ENCODE measurements at regions not wholly inside any gene's neighbourhood (a gene's known extent, or its start where the extent isn't known, plus 50 kb on each side); places are given as distances from the start of the nearest gene placed in this dataset.

DNA sequence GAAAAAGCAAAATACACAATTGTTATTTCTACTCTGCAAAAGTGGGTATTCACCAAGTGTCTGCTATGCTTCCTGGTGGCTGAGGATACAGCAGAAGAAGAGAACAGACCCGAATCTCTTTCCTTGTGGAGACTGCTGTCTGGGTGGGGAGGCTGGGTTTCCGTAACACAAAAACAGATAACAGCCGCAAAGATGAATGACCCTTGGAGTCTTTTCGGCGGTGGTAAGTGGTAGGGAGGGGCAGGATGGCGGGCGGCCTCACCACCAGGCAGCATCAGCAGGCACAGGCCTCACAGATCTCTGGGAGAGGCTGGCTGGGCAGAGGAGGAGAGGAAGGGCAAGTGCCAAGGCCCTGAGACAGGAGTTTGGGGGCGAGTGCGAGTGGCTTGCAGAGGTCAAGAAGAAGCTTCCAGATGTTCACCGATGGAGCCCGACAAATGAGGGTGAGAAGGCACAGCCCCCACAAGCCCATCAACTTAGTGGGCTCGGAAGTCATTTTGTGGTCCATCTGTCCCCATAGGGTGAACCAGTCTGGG is 164.2 kb downstream of the RHOU start:
- no peak for DNase-seq

DNA sequence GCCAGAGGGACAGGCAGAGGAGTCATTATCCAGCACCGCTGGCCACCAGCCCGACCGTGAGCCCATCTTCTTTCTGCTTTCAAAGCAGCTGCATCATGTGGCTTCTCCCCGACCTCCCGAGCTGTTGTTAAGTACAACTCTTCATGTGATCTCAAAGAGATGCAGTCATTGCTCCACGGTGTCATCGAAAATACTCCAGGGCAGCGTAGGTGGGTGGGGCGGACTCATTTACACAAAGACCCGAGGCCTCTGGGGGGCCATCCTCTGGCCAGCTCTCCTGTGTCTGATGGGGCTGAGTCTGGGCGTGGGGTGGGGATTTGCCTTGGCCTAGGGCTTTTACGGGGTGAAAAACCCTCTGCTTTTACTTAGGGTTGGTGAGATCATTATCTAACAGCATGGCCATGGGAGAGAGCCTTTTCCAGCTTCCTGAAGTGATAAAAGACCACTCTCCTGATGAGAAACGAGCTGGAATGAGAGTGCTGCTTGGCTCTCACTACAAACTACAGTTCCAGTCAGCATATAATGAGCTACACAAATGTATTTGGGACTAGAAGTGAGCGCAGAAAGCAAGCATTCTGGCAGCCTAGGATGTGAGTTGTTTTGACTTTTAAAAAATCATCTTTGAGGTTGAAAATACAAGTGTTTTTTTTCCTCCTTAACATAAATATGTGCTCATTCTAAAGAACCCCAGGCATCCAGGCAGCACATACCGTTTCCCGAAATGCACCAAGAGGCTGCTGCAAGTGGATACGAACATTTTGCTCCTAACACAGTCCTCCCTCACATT is 165.0 kb downstream of the RHOU start:
- no peak for DNase-seq

- no peak for DNase-seq
These were observed 165.7 kb downstream of the RHOU start for GRCh38 chr1:228900886-228901392.

DNA sequence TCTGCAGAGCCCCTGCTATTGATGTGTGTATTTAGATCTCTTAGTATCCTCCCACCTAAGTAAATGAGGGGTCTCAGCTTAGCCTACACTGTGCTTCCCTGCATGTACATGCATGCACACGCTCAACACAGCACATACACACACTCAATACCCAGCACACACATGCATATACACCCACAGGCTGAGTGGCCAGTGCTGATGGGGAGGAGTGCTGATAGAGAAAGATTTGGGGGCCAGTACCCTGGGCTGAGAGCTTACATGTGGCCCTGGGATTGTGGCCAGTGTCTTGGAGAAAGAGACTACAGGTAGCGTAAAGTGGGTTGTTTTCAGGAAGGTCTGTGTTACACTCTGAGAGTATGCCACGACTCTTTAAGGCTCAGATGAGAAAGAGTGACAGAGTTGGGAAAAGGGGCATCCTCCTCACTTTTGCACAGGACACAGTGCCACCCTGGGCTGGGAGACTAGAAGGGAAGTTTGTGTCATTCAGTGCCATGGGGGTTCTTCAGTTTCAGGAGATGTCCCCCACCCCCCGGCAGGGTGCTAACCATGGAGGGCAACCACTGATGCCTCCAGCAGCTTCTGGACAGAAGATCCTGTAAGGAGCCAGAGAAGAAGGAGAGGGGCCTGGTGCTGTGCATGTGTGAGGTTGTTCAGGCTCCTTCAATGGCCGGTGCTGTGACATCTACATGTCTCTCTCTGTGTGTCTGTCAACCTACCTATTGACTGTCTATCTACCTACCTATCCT is 166.8 kb downstream of the RHOU start:
- DNase-seq = no peak

GRCh38 chr1:228902781-228903433 is 167.6 kb downstream of the RHOU start:
- DNase-seq = no peak

DNA sequence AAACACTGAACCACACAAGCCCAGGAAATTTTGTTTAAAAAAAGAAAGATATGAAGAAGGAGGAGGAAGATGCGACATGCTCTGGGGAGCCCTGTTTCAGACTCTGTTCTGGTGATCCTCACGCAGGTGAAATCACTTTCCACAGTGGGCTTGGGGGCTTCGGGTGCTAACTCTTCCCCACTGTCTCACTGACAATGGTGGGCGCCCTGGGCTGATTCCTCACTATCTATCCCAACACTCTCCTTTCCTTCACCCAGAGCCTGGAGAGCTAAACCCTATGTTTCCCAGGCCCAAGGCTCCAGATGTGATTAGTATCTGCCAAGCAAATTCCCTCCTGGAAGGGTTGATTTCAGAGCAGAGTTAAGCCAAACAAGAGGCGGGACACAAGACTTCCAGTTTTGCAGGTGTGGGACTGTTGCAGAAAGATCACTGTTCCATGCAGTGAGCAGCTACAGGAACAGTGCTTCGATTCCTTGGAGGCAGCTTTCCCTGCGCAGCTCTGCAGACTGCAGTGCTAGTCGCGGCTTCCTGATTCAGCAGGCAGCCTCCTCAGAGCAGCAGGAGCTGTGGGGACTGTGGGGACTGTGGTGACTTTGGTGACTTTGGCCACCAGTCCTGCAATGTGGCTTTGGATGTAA is 168.3 kb downstream of the RHOU start:
- DNase-seq = no peak

GRCh38 chr1:228904222-228904621 is 168.9 kb downstream of the RHOU start:
- no peak for DNase-seq

- no peak for DNase-seq
These were observed 170.4 kb downstream of the RHOU start for GRCh38 chr1:228905701-228906101.

GRCh38 chr1:228906223-228906860 is 171.1 kb downstream of the RHOU start:
- no peak for DNase-seq

GRCh38 chr1:228911225-228912210 is 176.2 kb downstream of the RHOU start:
- DNase-seq = no peak

DNA sequence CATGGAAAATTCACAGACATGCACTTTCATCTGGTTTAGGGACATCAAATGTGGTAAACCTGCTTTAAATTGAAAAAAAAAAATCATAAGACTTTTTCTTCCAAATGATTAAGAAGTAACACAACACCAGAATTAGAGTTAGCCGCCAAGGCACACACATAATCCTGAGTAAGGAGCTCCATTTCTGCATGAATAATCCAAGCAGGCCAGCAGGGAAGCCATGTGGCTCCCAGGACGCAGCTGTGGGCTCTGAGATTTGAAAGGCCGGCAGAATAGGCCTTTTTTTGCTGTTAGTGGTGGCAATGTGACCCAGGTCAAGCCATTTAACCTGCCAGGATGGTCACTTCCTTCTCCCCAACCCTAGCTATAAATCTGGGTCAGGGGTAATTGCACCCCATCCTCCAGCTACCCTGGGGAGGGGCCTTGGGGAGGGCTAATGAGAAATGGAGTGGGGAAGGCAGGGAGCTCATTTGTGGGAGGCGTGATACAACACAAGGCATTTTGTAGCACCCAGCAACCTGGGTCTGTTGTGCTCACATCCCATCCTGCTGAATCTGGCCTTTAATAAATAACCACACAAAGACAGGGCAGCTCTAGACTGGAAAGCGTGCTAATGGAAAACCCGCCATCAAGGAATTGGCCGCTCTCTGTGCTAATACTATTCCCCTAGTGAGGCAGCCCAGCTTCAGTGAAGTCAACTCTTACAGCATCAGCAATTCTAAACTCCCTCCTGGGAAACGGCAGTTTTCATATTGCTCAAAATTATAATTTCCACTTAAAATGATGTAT is 178.5 kb downstream of the RHOU start:
- DNase-seq = no peak

DNA sequence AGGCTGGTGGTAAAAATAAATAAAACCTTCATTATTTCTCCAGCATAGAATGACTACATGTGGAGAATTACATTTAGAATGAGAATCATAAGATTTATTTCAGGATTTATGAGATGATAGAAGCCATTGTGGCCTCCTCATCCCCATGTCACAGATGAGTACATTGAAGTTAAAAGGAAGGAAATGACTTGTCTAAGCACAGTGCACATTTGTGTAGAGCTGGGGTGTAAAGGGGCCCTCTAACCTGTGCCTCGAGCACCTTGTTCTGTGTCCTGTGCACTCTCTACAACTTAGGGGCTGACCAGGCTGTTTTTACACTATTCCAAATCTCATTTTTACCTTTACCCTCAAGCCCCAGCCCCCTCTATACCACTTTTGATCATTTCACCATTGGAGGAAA is 179.4 kb downstream of the RHOU start:
- DNase-seq = no peak

DNA sequence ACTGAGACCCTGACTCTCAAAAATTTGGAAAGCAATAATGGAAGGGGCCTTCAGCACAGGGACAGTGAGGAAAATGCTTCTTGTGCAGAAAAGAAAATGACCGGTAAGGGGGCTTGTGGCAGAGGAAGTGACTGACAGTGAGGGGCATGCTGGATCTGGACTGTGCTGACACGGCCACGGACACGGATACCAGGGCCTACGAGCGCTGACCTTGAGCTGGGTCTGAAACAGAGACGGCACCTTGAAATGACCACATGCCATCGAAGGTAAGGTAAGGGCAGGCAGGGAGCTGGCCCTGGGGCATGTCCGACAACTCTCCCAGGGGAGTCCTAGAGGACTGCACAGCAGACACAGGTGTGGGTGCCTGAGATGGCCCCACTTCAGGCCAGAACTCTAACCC is 182.1 kb downstream of the RHOU start:
- no peak for DNase-seq

GRCh38 chr1:228917755-228918154 is 182.5 kb downstream of the RHOU start:
- no peak for DNase-seq

DNA sequence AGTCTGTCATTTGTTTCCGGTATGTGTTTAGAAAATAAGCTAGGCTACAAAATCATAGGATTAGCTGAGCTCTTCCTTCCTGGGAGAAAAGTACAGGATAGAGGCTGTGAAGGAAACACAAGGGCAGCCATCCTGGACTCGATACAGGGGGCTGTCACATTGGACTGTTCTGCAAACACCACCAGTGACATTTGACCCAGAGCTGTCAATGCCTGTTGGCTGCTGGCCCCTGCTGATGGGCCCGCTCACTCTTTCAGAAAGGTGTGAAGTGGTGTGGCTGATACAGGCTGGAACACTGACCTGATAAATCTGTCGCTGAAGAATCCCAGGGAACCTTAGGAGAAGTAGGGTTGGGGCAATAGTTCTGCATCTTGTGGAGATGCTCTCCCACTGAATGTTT is 183.1 kb downstream of the RHOU start:
- no peak for DNase-seq

- DNase-seq = no peak
These were observed 184.6 kb downstream of the RHOU start for GRCh38 chr1:228919914-228920313.

GRCh38 chr1:228920831-228921230 is 185.6 kb downstream of the RHOU start:
- DNase-seq = no peak

GRCh38 chr1:228921481-228921880 is 186.2 kb downstream of the RHOU start:
- no peak for DNase-seq

- no peak for DNase-seq
These were observed 187.6 kb downstream of the RHOU start for GRCh38 chr1:228922722-228923376.
